OCI-LY3 (cell line): ENCODE measurements at regions not wholly inside any gene's neighbourhood (a gene's known extent, or its start where the extent isn't known, plus 50 kb on each side); places are given as distances from the start of the nearest gene placed in this dataset.

Source experiments
- EZH2phosphoT487 ChIP-seq: fragments of 200-600 bp; shearing (Covaris generic); IDR thresholded peaks from 2 replicates; pipeline ENCODE4 v1.6.1; 2018; ENCODE audit warnings: antibody characterized with exemption, mixed run types, low read depth
- TF ChIP-seq, protein P1 (sequence below): fragments of 200-600, 300-600 bp; sonication (generic); IDR thresholded peaks from 2 replicates; pipeline ENCODE4 v1.5.1; 2014; ENCODE audit warnings: antibody characterized with exemption, low read length, low read depth

DNA sequence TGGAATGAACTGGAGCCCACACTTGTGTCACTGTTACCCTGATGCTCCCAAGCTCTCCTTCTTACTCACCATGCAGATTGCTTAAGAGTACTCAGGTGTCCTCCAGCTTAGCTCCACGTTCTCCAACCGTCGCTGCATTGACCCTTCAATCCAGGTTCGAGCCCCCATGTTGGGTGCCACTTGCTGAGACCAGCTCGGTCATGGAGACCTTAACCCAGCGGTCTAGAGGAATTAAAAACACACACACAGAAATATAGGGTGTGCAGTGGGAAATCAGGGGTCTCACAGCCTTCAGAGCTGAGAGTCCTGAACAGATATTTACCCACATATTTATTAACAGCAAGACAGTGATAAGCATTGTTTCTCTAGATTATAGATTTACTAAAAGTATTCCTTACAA, 229.1 kb upstream of the APCDD1 start:
- TF ChIP-seq EZH2phosphoT487: no peak
- TF ChIP-seq, protein P1, sequence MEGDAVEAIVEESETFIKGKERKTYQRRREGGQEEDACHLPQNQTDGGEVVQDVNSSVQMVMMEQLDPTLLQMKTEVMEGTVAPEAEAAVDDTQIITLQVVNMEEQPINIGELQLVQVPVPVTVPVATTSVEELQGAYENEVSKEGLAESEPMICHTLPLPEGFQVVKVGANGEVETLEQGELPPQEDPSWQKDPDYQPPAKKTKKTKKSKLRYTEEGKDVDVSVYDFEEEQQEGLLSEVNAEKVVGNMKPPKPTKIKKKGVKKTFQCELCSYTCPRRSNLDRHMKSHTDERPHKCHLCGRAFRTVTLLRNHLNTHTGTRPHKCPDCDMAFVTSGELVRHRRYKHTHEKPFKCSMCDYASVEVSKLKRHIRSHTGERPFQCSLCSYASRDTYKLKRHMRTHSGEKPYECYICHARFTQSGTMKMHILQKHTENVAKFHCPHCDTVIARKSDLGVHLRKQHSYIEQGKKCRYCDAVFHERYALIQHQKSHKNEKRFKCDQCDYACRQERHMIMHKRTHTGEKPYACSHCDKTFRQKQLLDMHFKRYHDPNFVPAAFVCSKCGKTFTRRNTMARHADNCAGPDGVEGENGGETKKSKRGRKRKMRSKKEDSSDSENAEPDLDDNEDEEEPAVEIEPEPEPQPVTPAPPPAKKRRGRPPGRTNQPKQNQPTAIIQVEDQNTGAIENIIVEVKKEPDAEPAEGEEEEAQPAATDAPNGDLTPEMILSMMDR: no peak
